GM23338 (cell line): ENCODE measurements at regions not wholly inside any gene's neighbourhood (a gene's known extent, or its start where the extent isn't known, plus 50 kb on each side); places are given as distances from the start of the nearest gene placed in this dataset.

Source experiments
- ATAC-seq: fragments of 200-7000 bp; cut with Tn5 transposase; 3 replicates; pipeline ENCODE4 v1.9.1; 2020
- DNase-seq: peaks from one replicate; pipeline ENCODE4 v3.0.0-alpha.2; 2015; ENCODE audit warnings: low spot score
- H2AFZ ChIP-seq: fragments of 200-600 bp; sonication (generic); 2 replicates; pipeline ENCODE4 v1.8.0; 2016; ENCODE audit warnings: antibody characterized with exemption, mild to moderate bottlenecking, moderate library complexity
- H3F3A ChIP-seq: fragments of 200-600 bp; sonication (generic); replicated peaks from 2 replicates; pipeline ENCODE4 v1.8.0; 2017; ENCODE audit warnings: antibody characterized with exemption, mixed run types, low read depth
- H3K27ac ChIP-seq: fragments of 200-600 bp; sonication (generic); 2 replicates; pipeline ENCODE4 v1.6.1; 2016; ENCODE audit warnings: low read depth
- H3K27me3 ChIP-seq: fragments of 200-600 bp; sonication (generic); 2 replicates; pipeline ENCODE4 v1.8.0; 2016; ENCODE audit warnings: mild to moderate bottlenecking, mixed run types, moderate library complexity; ENCODE audit not compliant: insufficient read depth
- H3K36me3 ChIP-seq: fragments of 200-600 bp; sonication (generic); 2 replicates; pipeline ENCODE4 v1.8.0; 2016; ENCODE audit warnings: mild to moderate bottlenecking; ENCODE audit not compliant: insufficient read depth
- H3K4me1 ChIP-seq: fragments of 200-600 bp; sonication (generic); 2 replicates; pipeline ENCODE4 v1.8.0; 2016; ENCODE audit warnings: mild to moderate bottlenecking, moderate library complexity; ENCODE audit not compliant: insufficient read depth
- H3K4me2 ChIP-seq: fragments of 200-600 bp; sonication (generic); 2 replicates; pipeline ENCODE4 v1.7.1; 2017; ENCODE audit warnings: mixed run types
- H3K4me3 ChIP-seq: fragments of 200-600 bp; sonication (generic); 2 replicates; pipeline ENCODE4 v1.6.1; 2016; ENCODE audit warnings: mixed run types
- H3K79me2 ChIP-seq: fragments of 200-600 bp; sonication (generic); replicated peaks from 2 replicates; pipeline ENCODE4 v1.8.0; 2017; ENCODE audit warnings: mild to moderate bottlenecking; ENCODE audit not compliant: insufficient read depth
- H3K9me2 ChIP-seq: fragments of 200-600 bp; sonication (generic); 2 replicates; pipeline ENCODE4 v1.8.0; 2017; ENCODE audit not compliant: insufficient read depth
- H4K20me1 ChIP-seq: fragments of 200-600 bp; sonication (generic); replicated peaks from 2 replicates; pipeline ENCODE4 v1.8.0; 2017; ENCODE audit warnings: mild to moderate bottlenecking; ENCODE audit not compliant: insufficient read depth
- H3K27ac Mint-ChIP-seq: 2 replicates; pipeline ENCODE4 v1.8.0; 2020; ENCODE audit warnings: inconsistent platforms, mild to moderate bottlenecking, moderate library complexity, mixed read lengths
- H3K27me3 Mint-ChIP-seq: 3 replicates; pipeline ENCODE4 v1.8.0; 2022; ENCODE audit warnings: low read depth, mild to moderate bottlenecking, moderate library complexity, mixed read lengths, inconsistent platforms; ENCODE audit not compliant: insufficient read depth, poor library complexity
- H3K36me3 Mint-ChIP-seq: 3 replicates; pipeline ENCODE4 v1.8.0; 2021; ENCODE audit warnings: low read depth, mild to moderate bottlenecking, inconsistent platforms, moderate library complexity, mixed read lengths
- H3K4me1 Mint-ChIP-seq: 3 replicates; pipeline ENCODE4 v1.8.0; 2020; ENCODE audit warnings: mild to moderate bottlenecking, inconsistent platforms, mixed read lengths
- H3K4me3 Mint-ChIP-seq: 3 replicates; pipeline ENCODE4 v1.8.0; 2021; ENCODE audit warnings: moderate library complexity, mild to moderate bottlenecking, inconsistent platforms, mixed read lengths
- H3K9me3 Mint-ChIP-seq: 3 replicates; pipeline ENCODE4 v1.8.0; 2020; ENCODE audit warnings: moderate library complexity, mild to moderate bottlenecking, inconsistent platforms, mixed read lengths
- CREB1 ChIP-seq: fragments of 250-450 bp; sonication (Bioruptor Pico); IDR thresholded peaks from 2 replicates; pipeline ENCODE4 v1.5.0; 2020; ENCODE audit warnings: low read depth, mild to moderate bottlenecking, moderate library complexity
- CTCF ChIP-seq, 2 experiments: fragments of 200-600 bp in 1 of 2; sonication (generic) in 1 of 2; conservative IDR thresholded peaks; 2 replicates each; pipeline versions ENCODE4 v1.5.1 to v1.6.1; 2016 to 2017; ENCODE audit warnings: antibody characterized with exemption in 2 of 2, low read depth in 2 of 2, mild to moderate bottlenecking in 2 of 2, moderate library complexity in 1 of 2
- ETS1 ChIP-seq: IDR thresholded peaks from 2 replicates; pipeline ENCODE4 v1.6.1; 2016; ENCODE audit warnings: antibody characterized with exemption
- EZH2 ChIP-seq: fragments of 200-600 bp; sonication (generic); IDR thresholded peaks from one replicate; pipeline ENCODE4 v1.8.0; 2017; ENCODE audit warnings: antibody characterized with exemption, mild to moderate bottlenecking, low read depth; ENCODE audit not compliant: unreplicated experiment
- EZH2phosphoT487 ChIP-seq: fragments of 200-600 bp; sonication (generic); IDR thresholded peaks from one replicate; pipeline ENCODE4 v1.8.1; 2018; ENCODE audit warnings: antibody characterized with exemption; ENCODE audit not compliant: unreplicated experiment
- NANOG ChIP-seq: IDR thresholded peaks from 2 replicates; pipeline ENCODE4 v1.6.1; 2016; ENCODE audit warnings: antibody characterized with exemption, borderline replicate concordance
- POLR2AphosphoS5 ChIP-seq: IDR thresholded peaks from 2 replicates; pipeline ENCODE4 v1.6.1; 2016; ENCODE audit warnings: antibody characterized with exemption, low read depth
- REST ChIP-seq: IDR thresholded peaks from one replicate; pipeline ENCODE4 v1.6.1; 2018; ENCODE audit warnings: antibody characterized with exemption; ENCODE audit not compliant: unreplicated experiment
- STAT1 ChIP-seq: IDR thresholded peaks from one replicate; pipeline ENCODE4 v1.6.1; 2016; ENCODE audit warnings: antibody characterized with exemption; ENCODE audit not compliant: unreplicated experiment
- ZNF114 ChIP-seq: fragments of 250-450 bp; sonication (Bioruptor Pico); IDR thresholded peaks from 2 replicates; pipeline ENCODE4 v1.5.0; 2020; ENCODE audit warnings: mild to moderate bottlenecking, moderate library complexity
- ZNF331 ChIP-seq: fragments of 250-450 bp; sonication (Bioruptor Pico); IDR thresholded peaks from 2 replicates; pipeline ENCODE4 v1.5.0; 2020; ENCODE audit warnings: low read depth, mild to moderate bottlenecking, moderate library complexity

GRCh38 chr6:8683204-8683603, 247.9 kb upstream of the SLC35B3 start:
- H3K9me3 Mint-ChIP-seq = no peaks in the 10 kb centered on the region
- H3K4me2 ChIP-seq = no peak overlapping the region
- no peak overlapping the region for H3K27ac ChIP-seq
- no peaks in the 10 kb centered on the region for H4K20me1 ChIP-seq
- H3K36me3 ChIP-seq = no peaks in the 10 kb centered on the region
- no peak overlapping the region for H3K4me3 ChIP-seq
- no peaks in the 10 kb centered on the region for H3K27me3 ChIP-seq
- no peak overlapping the region for H3K4me3 Mint-ChIP-seq
- H3F3A ChIP-seq = no peaks in the 10 kb centered on the region
- no peaks in the 10 kb centered on the region for H3K4me1 Mint-ChIP-seq
- H3K36me3 Mint-ChIP-seq = no peaks in the 10 kb centered on the region
- no peak overlapping the region for H3K27ac Mint-ChIP-seq
- no peak for ATAC-seq
- H2AFZ ChIP-seq = no peak overlapping the region
- DNase-seq = no peak
- no peaks in the 10 kb centered on the region for H3K79me2 ChIP-seq
- TF ChIP-seq EZH2phosphoT487 = no peak
- no peak for TF ChIP-seq CREB1
- H3K27me3 Mint-ChIP-seq = peaks cover 3% of the 10 kb centered on the region
- H3K9me2 ChIP-seq = no peaks in the 10 kb centered on the region
- no peaks in the 10 kb centered on the region for H3K4me1 ChIP-seq

- DNase-seq (no peak), ATAC-seq (no peak)
- Mint-ChIP-seq H3K4me3 (no peak overlapping the region), H3K27ac (no peak overlapping the region), H3K9me3 (no peaks in the 10 kb centered on the region), H3K4me1 (no peaks in the 10 kb centered on the region), H3K27me3 (peaks cover 3% of the 10 kb centered on the region), H3K36me3 (no peaks in the 10 kb centered on the region)
- Histone ChIP-seq H4K20me1 (no peaks in the 10 kb centered on the region), H3K4me1 (no peaks in the 10 kb centered on the region), H3K4me2 (no peak overlapping the region), H3K36me3 (no peaks in the 10 kb centered on the region), H3F3A (no peaks in the 10 kb centered on the region), H3K79me2 (no peaks in the 10 kb centered on the region), H3K4me3 (no peak overlapping the region), H2AFZ (no peak overlapping the region), H3K9me2 (no peaks in the 10 kb centered on the region), H3K27me3 (no peaks in the 10 kb centered on the region), H3K27ac (no peak overlapping the region)
- TF ChIP-seq NANOG (no peak), EZH2phosphoT487 (no peak), ZNF114 (no peak), CTCF (conservative IDR thresholded peaks at IDR 0.05; ENCODE audit: low read depth in 2 of 2) (no peak), STAT1 (no peak), ZNF331 (no peak), ETS1 (no peak), EZH2 (no peak), CREB1 (no peak), POLR2AphosphoS5 (no peak), REST (no peak)
These were observed 244.5 kb upstream of the SLC35B3 start for GRCh38 chr6:8679823-8680222.
